HG03159 (cell line): ENCODE measurements at regions not wholly inside any gene's neighbourhood (a gene's known extent, or its start where the extent isn't known, plus 50 kb on each side); places are given as distances from the start of the nearest gene placed in this dataset.

Experiments
- ATAC-seq: cut with Tn5 transposase; IDR thresholded peaks from one replicate; pipeline ENCODE4 v1.9.1; 2021; ENCODE audit warnings: mild to moderate bottlenecking, moderate library complexity; ENCODE audit not compliant: unreplicated experiment

GRCh38 chr2:181240844-181241243, 216.3 kb upstream of the ITGA4 start:
- no peak for ATAC-seq

- peak; percentile 7 for ATAC-seq
These were observed 215.8 kb upstream of the ITGA4 start for GRCh38 chr2:181241366-181241765.

- peak; percentile 85 for ATAC-seq
These were observed 215.4 kb upstream of the ITGA4 start for GRCh38 chr2:181241797-181242196.

DNA sequence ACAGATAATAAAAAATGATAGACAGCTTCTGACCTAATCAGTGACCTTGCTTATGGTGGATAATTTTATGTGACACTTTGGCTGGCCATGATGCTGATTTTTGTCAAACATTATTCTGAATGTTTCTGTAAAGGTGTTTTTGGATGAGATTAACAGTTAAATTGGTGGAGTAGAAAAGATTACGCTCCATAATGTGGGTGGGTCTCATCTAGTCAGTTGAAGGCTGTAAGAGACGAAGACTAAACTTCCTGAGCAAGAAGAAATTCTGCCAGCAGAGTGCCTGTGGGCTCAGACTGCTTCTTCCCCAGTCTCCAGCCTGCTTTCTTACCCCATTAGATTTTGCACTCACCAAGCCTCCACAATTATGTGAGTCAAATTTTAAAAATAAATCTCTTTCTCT, 214.9 kb upstream of the ITGA4 start:
- no peak for ATAC-seq

DNA sequence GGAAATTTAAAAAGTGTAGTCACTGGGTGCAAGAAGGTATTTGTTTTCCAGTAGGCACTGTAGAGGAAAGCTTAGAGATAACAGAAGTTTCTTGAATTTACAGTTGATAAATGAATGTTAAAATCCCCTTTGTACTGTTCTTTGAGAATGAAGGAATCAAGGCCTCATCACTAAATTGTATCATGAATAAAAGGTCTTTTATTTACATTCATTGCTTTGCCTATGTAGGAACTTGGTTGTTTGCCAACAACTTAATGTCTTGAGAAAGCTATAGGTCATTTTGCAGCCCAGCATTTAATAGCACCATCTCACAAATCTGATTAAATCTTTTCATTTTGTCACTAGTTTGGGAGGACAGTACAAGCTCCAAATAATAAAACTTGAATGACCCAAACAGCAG, 213.9 kb upstream of the ITGA4 start:
- no peak for ATAC-seq

DNA sequence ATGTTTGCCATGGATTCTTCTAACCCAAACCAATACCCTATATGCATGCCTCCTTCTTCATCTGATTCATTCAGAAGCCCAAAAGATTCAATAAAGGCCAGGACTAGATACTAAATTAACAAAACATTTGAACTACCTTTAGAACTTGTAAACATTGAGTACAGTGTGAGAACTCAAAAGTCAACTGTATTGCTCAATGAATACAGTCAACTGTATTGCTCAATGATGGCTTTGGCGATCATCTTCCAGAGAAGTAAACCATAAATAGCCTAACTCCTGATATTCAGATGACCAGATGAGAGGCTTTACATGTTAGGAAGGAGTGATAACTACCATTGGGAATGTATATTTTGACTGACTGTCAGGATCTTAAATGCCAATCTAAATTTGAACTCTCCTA, 206.5 kb upstream of the ITGA4 start:
- no peak for ATAC-seq

GRCh38 chr2:181252262-181253148, 204.7 kb upstream of the ITGA4 start:
- peak; percentile 62 for ATAC-seq

GRCh38 chr2:181253438-181253837, 203.7 kb upstream of the ITGA4 start:
- ATAC-seq: no peak

DNA sequence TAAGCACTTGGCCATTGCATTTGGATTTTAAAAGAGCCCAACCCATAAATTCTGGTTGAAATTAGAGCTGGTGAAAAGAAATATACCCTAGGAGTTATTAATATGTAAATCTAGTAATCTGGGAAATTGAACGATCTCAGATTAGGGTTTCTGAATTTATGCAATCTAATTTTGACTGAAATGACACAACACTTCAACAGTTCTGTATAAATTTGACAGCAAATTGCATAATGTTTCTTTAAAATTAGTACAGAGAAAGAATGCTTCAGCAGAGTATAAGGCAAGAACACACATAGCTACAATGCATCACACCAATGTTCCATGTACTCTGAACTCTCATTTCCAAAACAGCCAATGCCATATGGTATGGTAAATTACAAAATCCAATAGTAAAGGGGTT, 201.5 kb upstream of the ITGA4 start:
- ATAC-seq: no peak

DNA sequence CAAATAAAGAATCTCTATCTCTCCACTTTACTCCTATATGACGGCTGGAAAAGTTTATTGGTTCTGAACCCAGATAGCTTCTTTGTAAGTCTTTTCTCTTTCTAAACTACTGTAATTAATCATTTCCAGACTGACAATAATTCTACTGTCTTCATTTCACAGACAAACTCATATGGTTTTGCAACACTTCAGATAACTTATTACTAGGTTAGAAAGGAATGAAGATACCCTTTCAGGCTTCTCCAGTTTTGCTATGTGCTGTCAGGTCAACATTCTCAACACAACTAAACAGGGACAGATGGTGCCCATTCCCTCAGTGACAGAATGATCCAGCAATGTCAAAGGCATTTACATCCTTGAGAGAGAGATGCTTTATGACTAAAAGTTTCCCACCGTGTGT, 198.5 kb upstream of the ITGA4 start:
- ATAC-seq: no peak

DNA sequence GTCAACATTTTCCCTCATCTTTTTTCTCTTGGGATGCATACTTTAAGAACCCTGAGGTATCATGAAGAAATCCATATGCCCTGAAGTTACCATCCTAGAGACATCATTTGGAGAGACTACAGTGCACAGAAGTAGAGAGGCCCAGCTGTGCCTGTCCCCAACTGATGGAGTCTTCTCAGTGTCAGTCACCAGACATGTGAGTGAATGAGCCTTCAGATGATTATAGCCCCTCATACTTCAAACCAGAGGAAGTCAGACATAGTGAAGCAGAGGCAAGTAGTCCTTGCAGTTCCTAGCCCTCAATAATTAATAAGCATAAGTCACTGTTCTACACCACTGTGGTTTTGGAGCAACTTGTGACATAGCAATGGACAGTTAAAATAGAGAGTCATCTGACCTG, 194.4 kb upstream of the ITGA4 start:
- no peak for ATAC-seq

GRCh38 chr2:181264001-181264400, 193.2 kb upstream of the ITGA4 start:
- no peak for ATAC-seq

- no peak for ATAC-seq
These were observed 192.7 kb upstream of the ITGA4 start for GRCh38 chr2:181264441-181264840.

- no peak for ATAC-seq
These were observed 190.6 kb upstream of the ITGA4 start for GRCh38 chr2:181266614-181267013.

GRCh38 chr2:181268174-181268867, 188.9 kb upstream of the ITGA4 start:
- peak; percentile 75 for ATAC-seq

- no peak for ATAC-seq
These were observed 183.2 kb upstream of the ITGA4 start for GRCh38 chr2:181273986-181274385.

DNA sequence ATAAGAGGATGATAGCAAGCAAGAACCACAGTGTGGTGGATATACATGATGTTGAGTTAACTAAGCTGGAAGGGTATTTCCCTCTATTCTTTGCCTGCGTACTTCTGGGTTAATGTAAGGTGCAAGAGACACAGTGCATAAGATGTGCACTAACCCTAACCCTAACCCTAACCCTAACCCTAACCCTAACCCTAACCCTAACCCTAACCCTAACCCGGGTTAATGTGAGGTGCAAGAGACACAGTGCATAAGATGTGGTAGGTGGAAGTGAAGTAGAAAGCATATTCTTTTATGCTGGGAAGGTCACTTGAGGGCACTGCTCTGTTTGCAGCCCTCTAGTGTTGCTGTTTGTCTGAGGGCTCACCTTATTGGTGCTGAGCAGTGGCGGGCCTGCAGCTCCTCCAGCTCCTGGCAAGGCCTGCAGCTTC, 181.5 kb upstream of the ITGA4 start:
- no peak for ATAC-seq

- no peak for ATAC-seq
These were observed 175.9 kb upstream of the ITGA4 start for GRCh38 chr2:181281206-181281832.

DNA sequence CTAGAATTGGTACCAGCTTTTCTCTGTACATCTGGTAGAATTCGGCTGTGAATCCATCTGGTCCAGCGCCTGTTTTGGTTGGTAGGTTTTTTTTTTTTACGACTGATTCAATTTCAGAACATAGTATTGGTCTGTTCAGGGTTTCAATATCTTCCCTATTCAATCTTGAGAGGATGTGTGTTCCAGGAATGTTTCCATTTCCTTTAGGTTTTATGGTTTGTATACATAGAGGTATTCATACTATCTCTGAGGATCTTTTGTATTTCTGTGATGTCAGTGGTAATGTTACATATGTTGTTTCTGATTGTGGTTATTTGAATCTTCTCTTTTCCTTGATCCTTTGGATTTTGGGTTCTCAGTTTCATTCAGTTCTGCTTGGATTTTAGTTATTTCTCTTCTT, 172.1 kb upstream of the ITGA4 start:
- ATAC-seq: no peak

DNA sequence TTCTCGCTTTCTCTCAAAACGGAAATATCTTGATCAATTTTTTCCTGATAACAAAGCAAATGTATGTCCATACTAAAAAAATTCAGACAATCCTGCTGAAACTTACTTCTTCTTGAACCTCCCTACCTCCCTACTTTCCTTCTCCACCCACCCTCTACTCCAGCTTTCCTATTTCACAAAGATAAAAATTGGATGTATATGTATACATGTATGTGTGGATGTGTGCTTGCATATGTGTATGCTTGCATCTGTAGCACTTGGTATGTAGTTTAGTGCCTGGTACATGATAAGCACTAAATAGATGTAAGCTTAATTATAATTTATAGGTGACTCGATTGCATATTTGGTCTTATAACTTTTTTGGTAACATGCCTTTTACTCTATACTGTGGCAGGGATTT, 167.5 kb upstream of the ITGA4 start:
- ATAC-seq: no peak

- ATAC-seq: no peak
These were observed 167.0 kb upstream of the ITGA4 start for GRCh38 chr2:181290182-181290581.

GRCh38 chr2:181294979-181295378, 162.2 kb upstream of the ITGA4 start:
- ATAC-seq: no peak
